GM21515 (cell line): ENCODE measurements at regions not wholly inside any gene's neighbourhood (a gene's known extent, or its start where the extent isn't known, plus 50 kb on each side); places are given as distances from the start of the nearest gene placed in this dataset.
A peak's percentile ranks its signal among the peaks of the same experiment; 100 is the strongest.

Experiments used
- ATAC-seq: cut with Tn5 transposase; IDR thresholded peaks from one replicate; pipeline ENCODE4 v1.9.1; 2021; ENCODE audit not compliant: unreplicated experiment

DNA sequence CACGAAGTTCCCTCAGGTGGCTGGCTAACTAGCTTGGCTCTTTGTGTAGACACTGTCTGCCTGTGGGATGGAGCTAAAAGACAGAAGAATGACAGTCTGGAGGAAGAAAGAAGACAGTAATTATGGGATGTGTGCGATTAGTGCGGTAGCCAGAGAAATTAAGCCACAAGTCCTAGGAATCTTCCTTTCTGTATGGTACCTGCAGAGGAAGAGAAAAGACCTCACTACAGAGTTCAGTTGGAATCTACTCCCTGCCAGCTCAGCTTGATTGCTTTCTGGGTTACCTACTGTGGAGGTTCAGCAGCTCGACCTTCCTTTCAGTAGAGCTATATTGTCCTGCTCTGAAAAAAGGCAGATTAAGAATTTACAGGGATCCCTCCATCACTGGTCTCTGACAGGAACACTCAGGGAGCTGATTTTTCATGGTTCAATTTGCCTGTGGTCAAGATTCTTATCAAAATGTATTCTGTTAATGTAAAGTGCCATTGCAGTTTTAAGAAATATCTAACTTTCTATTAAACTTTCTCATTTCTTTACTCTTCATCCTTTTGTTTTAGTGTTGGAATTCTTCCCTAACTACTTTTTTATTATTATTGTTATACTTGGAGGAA is 187.2 kb downstream of the CENPW start:
- no peak for ATAC-seq

GRCh38 chr6:126529637-126530362 is 189.9 kb downstream of the CENPW start:
- no peak for ATAC-seq

GRCh38 chr6:126530775-126531174 is 190.9 kb downstream of the CENPW start:
- no peak for ATAC-seq

GRCh38 chr6:126531286-126531685 is 191.4 kb downstream of the CENPW start:
- no peak for ATAC-seq

DNA sequence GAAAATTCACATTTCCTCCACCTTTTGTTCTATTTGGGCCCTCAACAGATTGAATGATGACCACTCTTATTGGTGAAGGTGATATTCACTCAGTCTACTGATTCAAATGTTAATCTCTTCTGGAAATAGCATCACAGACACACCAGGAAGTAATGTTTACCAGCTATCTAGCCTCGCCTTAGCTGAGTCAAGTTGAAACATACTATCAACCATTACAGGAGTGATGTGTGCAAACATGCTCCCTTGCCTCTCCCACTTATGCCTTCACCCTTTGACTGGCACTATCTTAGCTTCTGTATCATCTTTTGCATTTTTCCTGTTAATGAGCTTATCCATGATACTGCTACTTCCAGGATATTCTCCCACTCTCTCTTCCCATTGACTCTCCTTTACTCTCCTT is 191.9 kb downstream of the CENPW start:
- ATAC-seq, result peak; percentile 61

- ATAC-seq, result no peak
These were observed 194.5 kb downstream of the CENPW start for GRCh38 chr6:126534401-126534800.

GRCh38 chr6:126535138-126535537 is 195.2 kb downstream of the CENPW start:
- no peak for ATAC-seq

DNA sequence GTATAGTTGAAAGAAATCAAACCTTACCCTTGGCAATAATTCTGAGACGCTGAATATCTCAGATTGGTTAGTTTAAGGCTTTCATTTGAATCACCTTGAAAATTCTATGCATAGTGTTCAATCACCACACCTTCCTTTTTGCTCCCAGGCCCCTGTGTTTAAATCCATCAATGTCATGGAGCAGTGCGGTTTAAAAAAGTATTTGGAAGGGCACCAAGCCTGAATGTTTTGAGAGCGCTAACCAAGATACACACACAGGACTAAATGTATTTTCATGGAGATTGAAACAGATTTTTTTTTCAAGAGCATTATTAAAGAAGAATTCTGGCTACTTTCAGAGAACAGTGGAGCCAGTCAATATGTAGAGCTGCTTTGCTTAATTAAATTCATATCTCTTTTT is 195.7 kb downstream of the CENPW start:
- no peak for ATAC-seq

GRCh38 chr6:126537061-126537816 is 197.3 kb downstream of the CENPW start:
- no peak for ATAC-seq

GRCh38 chr6:126539022-126539421 is 199.1 kb downstream of the CENPW start:
- ATAC-seq, result no peak

GRCh38 chr6:126540161-126540560 is 200.2 kb downstream of the CENPW start:
- no peak for ATAC-seq

DNA sequence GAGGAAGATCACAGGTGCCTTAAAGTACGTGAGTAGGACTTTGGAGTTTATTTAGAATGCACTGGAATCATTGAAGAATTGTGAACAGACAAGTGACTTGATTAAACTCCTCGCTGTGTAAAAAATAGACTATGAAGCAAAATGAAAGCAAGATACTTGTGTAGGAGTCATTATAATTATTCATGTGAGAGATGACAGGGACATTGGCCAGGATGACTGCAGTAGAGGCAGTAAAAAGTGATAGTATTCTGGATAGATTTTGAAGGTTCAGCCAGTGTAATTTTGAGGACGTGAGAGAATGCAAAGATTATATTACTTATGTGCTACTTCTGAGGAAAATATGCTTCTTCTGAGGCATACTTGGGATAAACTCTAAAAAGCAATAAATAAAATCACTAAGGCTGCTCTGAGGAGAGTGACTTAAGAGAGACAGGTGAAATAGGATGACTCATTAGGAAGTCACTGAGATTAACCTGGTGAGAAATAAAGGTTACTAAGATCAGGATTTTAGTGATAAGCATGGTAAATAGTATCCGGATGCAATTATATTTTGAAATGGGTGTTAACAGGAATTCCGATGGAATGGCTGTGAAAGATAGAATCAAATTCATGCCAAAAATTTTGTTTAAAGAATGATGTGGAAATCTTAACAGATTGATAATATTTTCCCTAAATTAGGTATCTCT is 202.0 kb downstream of the CENPW start:
- no peak for ATAC-seq

GRCh38 chr6:126546541-126547120 is 206.7 kb downstream of the CENPW start:
- ATAC-seq, result no peak

GRCh38 chr6:126548300-126548699 is 208.4 kb downstream of the CENPW start:
- ATAC-seq, result no peak

DNA sequence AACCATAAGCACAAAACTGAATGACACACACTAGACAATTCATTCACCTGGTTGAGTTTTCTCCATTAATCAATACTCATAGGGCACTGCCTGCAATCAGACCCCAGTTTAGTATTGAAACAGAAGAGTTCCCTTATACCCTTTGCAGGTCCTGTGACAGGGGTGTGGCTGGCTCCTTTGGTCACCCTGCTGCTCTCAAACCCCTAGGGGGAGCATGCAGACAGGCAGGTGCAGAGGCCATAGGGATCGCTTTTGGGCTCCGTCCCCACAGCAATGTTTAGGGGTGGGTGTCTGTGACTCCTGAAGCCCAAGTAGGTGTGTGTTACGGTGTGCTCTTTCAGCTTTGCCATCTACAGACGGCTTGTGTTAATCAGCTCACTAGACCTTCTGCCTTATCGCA is 210.4 kb downstream of the CENPW start:
- ATAC-seq, result no peak

DNA sequence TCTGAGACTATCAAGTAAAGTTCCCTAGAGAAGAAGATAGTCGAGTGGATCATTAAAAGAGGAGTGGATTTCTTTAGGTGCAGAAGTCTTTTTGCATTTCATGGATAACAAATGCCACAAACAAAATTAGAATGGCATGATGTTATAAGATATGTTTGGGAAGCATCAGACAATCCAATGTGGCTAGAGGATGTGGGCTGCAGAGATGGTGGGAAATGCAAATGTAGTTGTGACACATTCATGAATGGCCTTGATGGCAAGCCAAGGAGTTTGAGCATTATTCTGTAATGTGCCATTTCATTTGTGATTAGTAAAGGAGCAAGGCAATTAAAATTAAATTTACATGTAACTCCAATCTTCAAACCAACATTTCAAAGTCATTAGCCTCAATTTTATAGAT is 211.9 kb downstream of the CENPW start:
- no peak for ATAC-seq

GRCh38 chr6:126553854-126554253 is 213.9 kb downstream of the CENPW start:
- ATAC-seq, result no peak

DNA sequence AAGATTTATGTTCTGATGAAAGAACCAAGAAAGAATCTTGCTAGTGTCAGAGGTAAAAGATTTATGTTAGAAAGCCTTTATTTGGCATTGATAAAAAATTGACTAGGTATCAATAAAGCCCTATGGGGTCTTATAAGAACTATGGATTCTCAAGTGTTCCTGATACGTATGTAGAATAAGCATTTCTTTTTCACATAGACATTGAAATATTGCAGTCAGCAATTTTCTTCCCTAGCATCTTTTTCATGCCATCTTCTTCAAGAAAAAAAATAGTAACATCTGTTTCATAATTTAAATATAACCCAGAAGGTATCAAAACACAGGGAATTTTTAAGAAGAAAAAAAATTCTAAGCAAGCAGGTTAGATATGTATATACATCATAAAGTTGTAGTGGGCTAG is 230.6 kb downstream of the CENPW start:
- ATAC-seq, result no peak

GRCh38 chr6:126574301-126574700 is 234.4 kb downstream of the CENPW start:
- ATAC-seq, result no peak

- no peak for ATAC-seq
These were observed 241.4 kb downstream of the CENPW start for GRCh38 chr6:126581316-126581715.

GRCh38 chr6:126600258-126600916 is 260.5 kb downstream of the CENPW start:
- ATAC-seq, result no peak
